Thymus (tissue), 11 donors: ENCODE measurements at regions not wholly inside any gene's neighbourhood (a gene's known extent, or its start where the extent isn't known, plus 50 kb on each side); places are given as distances from the start of the nearest gene placed in this dataset.

ENCODE experiments used
- DNase-seq, 9 donors: peaks; one replicate each; pipeline ENCODE4 v3.0.0-alpha.2; 2013; ENCODE audit warnings: low spot score in 9 of 9, low read depth in 6 of 9, missing footprints in 1 of 9
- H3K27ac ChIP-seq, 2 donors: one replicate each; pipeline ENCODE4 v1.5.1; 2013; ENCODE audit warnings: control low read depth in 1 of 2, low read depth in 1 of 2, low read length in 1 of 2, mild to moderate bottlenecking in 1 of 2, moderate library complexity in 1 of 2
- H3K27me3 ChIP-seq, 2 donors: one replicate each; pipeline ENCODE4 v1.5.1; 2013; ENCODE audit warnings: low read length in 1 of 2; ENCODE audit not compliant: control insufficient read depth in 2 of 2, insufficient read depth in 1 of 2
- H3K36me3 ChIP-seq, 2 donors: one replicate each; pipeline ENCODE4 v1.5.1; 2013; ENCODE audit warnings: low read length in 1 of 2, mild to moderate bottlenecking in 1 of 2, moderate library complexity in 1 of 2; ENCODE audit not compliant: control insufficient read depth in 2 of 2, insufficient read depth in 2 of 2
- H3K4me1 ChIP-seq, 2 donors: one replicate each; pipeline ENCODE4 v1.5.1; 2013; ENCODE audit warnings: low read length in 2 of 2; ENCODE audit not compliant: control insufficient read depth in 2 of 2, insufficient read depth in 2 of 2
- H3K4me3 ChIP-seq, 2 donors: one replicate each; pipeline ENCODE4 v1.5.1; 2013; ENCODE audit warnings: low read length in 2 of 2, control low read depth in 1 of 2, mild to moderate bottlenecking in 1 of 2
- H3K9me3 ChIP-seq, 2 donors: one replicate each; pipeline ENCODE4 v1.5.1; 2013; ENCODE audit warnings: low read length in 1 of 2, mild to moderate bottlenecking in 1 of 2; ENCODE audit not compliant: control insufficient read depth in 2 of 2, insufficient read depth in 1 of 2
- WGBS: extraction: QIAGEN DNeasy Blood & Tissue Kit; methylation state at CpG from one replicate; pipeline ENCODE4 v1.1.7; 2013; 5-methylcytosine and 5-hydroxymethylcytosine counted together
- donor health status: healthy.

DNA sequence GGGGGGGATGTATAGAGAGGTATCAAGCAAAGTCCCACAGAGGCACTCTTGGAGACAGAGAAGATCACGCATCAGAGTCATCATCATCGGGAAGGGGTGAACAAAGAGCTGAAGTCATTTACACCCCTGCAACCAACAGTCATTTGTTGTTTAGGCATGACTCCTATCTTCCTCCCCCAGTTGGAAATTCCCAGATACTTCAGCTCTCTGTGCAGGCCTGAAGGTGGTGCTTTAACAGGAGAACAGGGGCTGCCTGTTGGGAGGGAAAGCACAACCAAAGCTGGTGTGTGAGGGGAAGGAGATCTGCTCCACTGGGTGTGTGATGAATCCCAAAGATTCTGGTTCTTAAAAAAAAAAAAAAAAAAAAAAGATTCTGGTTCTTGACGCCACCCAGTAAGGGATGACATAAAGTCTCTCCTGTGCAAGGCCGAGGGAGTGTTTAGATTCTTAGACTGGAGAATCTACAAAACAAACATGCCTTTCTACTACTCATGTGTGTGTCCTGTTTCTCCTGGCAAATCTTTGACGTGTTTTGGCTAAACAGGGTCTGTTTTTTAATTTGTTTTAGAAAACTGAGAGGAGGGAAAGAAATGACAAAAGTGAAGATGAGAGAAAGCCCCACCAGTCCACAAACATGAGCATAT is 121.0 kb upstream of the ARHGAP5 start:
- H3K27ac ChIP-seq = no peak overlapping the region
- DNase-seq = no peak

DNA sequence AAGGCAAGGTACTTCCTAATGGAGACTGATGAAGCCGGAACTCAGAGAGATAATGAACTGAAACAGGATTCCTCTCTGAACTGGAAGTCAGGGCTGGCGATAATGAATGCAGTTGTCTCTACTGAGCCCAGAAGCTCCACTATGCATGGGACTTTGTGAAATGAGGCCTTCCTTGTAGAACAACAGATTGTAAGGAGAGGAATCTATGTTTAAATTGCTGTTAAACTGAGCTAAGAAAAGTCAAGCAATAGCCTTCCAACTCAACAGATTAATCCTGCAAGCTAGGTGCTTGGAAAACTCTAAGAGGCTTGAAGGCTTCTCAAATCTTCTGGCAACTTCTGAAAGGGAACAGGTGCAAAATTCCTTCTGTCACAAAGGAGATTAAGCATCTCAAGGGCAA is 119.5 kb upstream of the ARHGAP5 start:
- Histone ChIP-seq H3K4me3 (no peak overlapping the region), H3K9me3 (no peaks in the 10 kb centered on the region), H3K36me3 (no peaks in the 10 kb centered on the region), H3K4me1 (no peaks in the 10 kb centered on the region), H3K27me3 (no peaks in the 10 kb centered on the region), H3K27ac (no peak overlapping the region)
- no peak for DNase-seq
- 96% methylated on average over 2 of the region's 2 CpGs for WGBS

More for the DNA sequence above, 121.0 kb upstream of the ARHGAP5 start:
- 75% methylated on average over 5 of the region's 5 CpGs for WGBS
- Histone ChIP-seq H3K4me1 (no peaks in the 10 kb centered on the region), H3K4me3 (no peak overlapping the region), H3K27me3 (peaks cover 0 to 2% of the 10 kb centered on the region in 2 donors), H3K9me3 (no peaks in the 10 kb centered on the region), H3K36me3 (no peaks in the 10 kb centered on the region)

- 96% methylated on average over 5 of the region's 5 CpGs for WGBS
- H3K4me1 ChIP-seq = no peaks in the 10 kb centered on the region
- H3K36me3 ChIP-seq = no peaks in the 10 kb centered on the region
- no peak overlapping the region for H3K4me3 ChIP-seq
- no peak for DNase-seq
- H3K27me3 ChIP-seq = no peaks in the 10 kb centered on the region
- no peak overlapping the region for H3K27ac ChIP-seq
- no peaks in the 10 kb centered on the region for H3K9me3 ChIP-seq
Measured at GRCh38 chr14:31960039-31960438, 117.1 kb upstream of the ARHGAP5 start.

DNA sequence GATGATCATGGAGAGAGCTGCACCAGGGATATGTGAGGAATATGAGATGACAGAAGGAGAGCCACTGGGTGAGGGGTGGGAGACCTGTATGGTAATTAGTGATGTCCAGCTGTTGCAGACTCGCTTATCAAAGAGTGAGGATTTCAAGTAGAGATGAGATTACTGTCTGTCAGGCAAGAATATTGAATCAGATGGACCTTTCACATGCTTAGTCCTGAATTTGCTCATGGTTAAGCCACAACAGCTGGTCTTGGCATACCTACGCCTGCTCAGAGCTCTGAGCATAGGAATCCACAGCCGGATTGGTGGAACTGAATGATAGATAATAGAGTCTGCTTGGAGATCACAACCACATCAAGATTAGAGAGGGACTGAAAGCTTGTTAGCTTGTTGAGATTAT is 115.2 kb upstream of the ARHGAP5 start:
- H3K27ac ChIP-seq = no peak overlapping the region
- no peaks in the 10 kb centered on the region for H3K36me3 ChIP-seq
- 95% methylated on average over 3 of the region's 3 CpGs for WGBS
- DNase-seq = no peak
- H3K9me3 ChIP-seq = no peaks in the 10 kb centered on the region
- no peak overlapping the region for H3K4me3 ChIP-seq
- no peaks in the 10 kb centered on the region for H3K27me3 ChIP-seq
- no peaks in the 10 kb centered on the region for H3K4me1 ChIP-seq

GRCh38 chr14:31962920-31963319 is 114.2 kb upstream of the ARHGAP5 start:
- Histone ChIP-seq H3K27me3 (no peaks in the 10 kb centered on the region), H3K9me3 (no peaks in the 10 kb centered on the region), H3K36me3 (no peaks in the 10 kb centered on the region), H3K27ac (no peak overlapping the region), H3K4me1 (no peaks in the 10 kb centered on the region), H3K4me3 (no peak overlapping the region)
- 98% methylated on average over 4 of the region's 4 CpGs for WGBS
- no peak for DNase-seq

GRCh38 chr14:31963587-31963986 is 113.5 kb upstream of the ARHGAP5 start:
- Histone ChIP-seq H3K36me3 (no peaks in the 10 kb centered on the region), H3K4me3 (no peak overlapping the region), H3K4me1 (peaks cover 0 to under 1% of the 10 kb centered on the region in 2 donors), H3K27me3 (no peaks in the 10 kb centered on the region), H3K9me3 (no peaks in the 10 kb centered on the region), H3K27ac (no peak overlapping the region)
- 87% methylated on average over 2 of the region's 2 CpGs for WGBS
- DNase-seq = no peak

DNA sequence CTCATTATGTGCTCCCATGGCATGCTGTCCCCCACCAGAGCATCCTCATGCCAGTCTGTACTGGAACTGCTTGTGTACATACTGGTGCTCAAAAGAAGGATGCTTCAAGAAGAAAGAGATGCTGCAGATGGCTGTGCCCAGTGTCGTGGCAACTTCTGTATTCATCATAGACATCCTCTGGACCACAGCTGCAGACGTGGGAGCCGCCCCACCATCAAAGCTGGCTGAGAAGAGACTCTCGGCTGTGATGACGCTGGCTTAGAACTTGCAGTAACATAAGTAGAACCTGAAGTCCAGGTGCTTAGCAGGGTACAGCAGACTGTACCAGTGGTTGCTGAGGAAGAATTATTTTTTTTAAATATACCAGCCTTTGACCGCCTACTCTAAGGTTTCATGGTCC is 112.6 kb upstream of the ARHGAP5 start:
- H3K4me1 ChIP-seq = peaks cover 0 to 4% of the 10 kb centered on the region in 2 donors
- H3K4me3 ChIP-seq = no peak overlapping the region
- H3K27ac ChIP-seq = no peak overlapping the region
- no peaks in the 10 kb centered on the region for H3K27me3 ChIP-seq
- 85% methylated on average over 6 of the region's 6 CpGs for WGBS
- no peak for DNase-seq
- no peaks in the 10 kb centered on the region for H3K9me3 ChIP-seq
- no peaks in the 10 kb centered on the region for H3K36me3 ChIP-seq

DNA sequence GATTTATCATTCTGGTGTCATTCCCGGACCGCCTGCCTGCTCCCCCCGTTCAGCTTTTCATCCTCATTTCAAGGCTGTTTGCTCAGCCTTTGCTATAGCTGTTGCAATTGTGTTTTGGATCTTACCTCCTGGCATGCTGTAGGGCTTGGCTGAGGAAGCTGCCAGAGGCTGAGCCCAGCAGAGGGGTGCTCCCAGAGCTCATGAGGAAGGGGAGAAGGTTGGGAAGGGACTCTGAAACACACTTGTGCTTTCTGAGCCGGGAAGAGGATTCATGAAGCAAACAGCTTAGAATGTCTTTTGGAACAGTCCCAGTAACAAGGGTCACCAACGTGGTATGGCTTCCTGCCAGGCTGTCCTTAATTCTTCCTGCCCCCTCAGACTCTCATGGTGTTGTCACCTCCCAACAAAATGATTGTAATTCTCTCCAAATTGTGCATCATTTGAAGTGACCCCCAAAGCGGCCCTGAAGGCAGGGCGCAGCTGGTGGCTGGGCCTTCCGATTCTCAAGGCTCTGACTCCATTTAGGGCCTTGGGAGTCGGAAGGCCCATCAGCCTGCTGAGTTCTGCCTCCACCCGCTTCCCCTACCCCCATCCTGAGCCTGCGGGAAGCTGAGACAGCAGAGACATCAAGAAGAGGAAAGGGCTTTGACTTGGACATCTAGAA is 111.9 kb upstream of the ARHGAP5 start:
- Histone ChIP-seq H3K27ac (no peak overlapping the region), H3K4me1 (peaks cover 0 to 4% of the 10 kb centered on the region in 2 donors)

GRCh38 chr14:31965735-31966598 is 111.1 kb upstream of the ARHGAP5 start:
- Histone ChIP-seq H3K27me3 (no peaks in the 10 kb centered on the region), H3K27ac (no peak overlapping the region), H3K9me3 (no peaks in the 10 kb centered on the region), H3K4me1 (peaks cover 0 to 4% of the 10 kb centered on the region in 2 donors), H3K36me3 (no peaks in the 10 kb centered on the region), H3K4me3 (no peak overlapping the region)
- DNase-seq = no peak
- WGBS = 84% methylated on average over 9 of the region's 9 CpGs

More for the DNA sequence above, 111.9 kb upstream of the ARHGAP5 start:
- Histone ChIP-seq H3K9me3 (no peaks in the 10 kb centered on the region), H3K27me3 (no peaks in the 10 kb centered on the region), H3K4me3 (no peak overlapping the region), H3K36me3 (no peaks in the 10 kb centered on the region)
- DNase-seq = no peak
- WGBS = 87% methylated on average over 11 of the region's 11 CpGs
